GM19455 (cell line): ENCODE measurements at regions not wholly inside any gene's neighbourhood (a gene's known extent, or its start where the extent isn't known, plus 50 kb on each side); places are given as distances from the start of the nearest gene placed in this dataset.
A peak's percentile ranks its signal among the peaks of the same experiment; 100 is the strongest.

Experiments used
- ATAC-seq: cut with Tn5 transposase; IDR thresholded peaks from one replicate; pipeline ENCODE4 v1.9.1; 2021; ENCODE audit not compliant: unreplicated experiment

- no peak for ATAC-seq
These were observed 181.1 kb upstream of the ARID2 start for GRCh38 chr12:45548426-45548825.

GRCh38 chr12:45549337-45549902 is 180.1 kb upstream of the ARID2 start:
- no peak for ATAC-seq

GRCh38 chr12:45553204-45553603 is 176.3 kb upstream of the ARID2 start:
- ATAC-seq: no peak

- no peak for ATAC-seq
These were observed 172.5 kb upstream of the ARID2 start for GRCh38 chr12:45557016-45557415.

GRCh38 chr12:45558353-45558752 is 171.2 kb upstream of the ARID2 start:
- ATAC-seq: no peak

GRCh38 chr12:45559537-45559936 is 170.0 kb upstream of the ARID2 start:
- ATAC-seq: no peak

GRCh38 chr12:45560689-45561088 is 168.8 kb upstream of the ARID2 start:
- ATAC-seq: no peak

GRCh38 chr12:45561488-45561887 is 168.0 kb upstream of the ARID2 start:
- no peak for ATAC-seq

GRCh38 chr12:45565590-45565989 is 163.9 kb upstream of the ARID2 start:
- ATAC-seq: no peak

- no peak for ATAC-seq
These were observed 163.2 kb upstream of the ARID2 start for GRCh38 chr12:45566257-45566656.

- ATAC-seq: no peak
These were observed 160.7 kb upstream of the ARID2 start for GRCh38 chr12:45568808-45569207.

GRCh38 chr12:45570501-45570900 is 159.0 kb upstream of the ARID2 start:
- no peak for ATAC-seq

GRCh38 chr12:45572114-45572513 is 157.4 kb upstream of the ARID2 start:
- no peak for ATAC-seq

GRCh38 chr12:45575417-45575816 is 154.1 kb upstream of the ARID2 start:
- no peak for ATAC-seq

- ATAC-seq: peak; percentile 60
These were observed 153.6 kb upstream of the ARID2 start for GRCh38 chr12:45575823-45576475.

- no peak for ATAC-seq
These were observed 151.6 kb upstream of the ARID2 start for GRCh38 chr12:45577844-45578399.

GRCh38 chr12:45580356-45580969 is 149.0 kb upstream of the ARID2 start:
- no peak for ATAC-seq

GRCh38 chr12:45581112-45581511 is 148.4 kb upstream of the ARID2 start:
- no peak for ATAC-seq

- ATAC-seq: no peak
These were observed 147.0 kb upstream of the ARID2 start for GRCh38 chr12:45582536-45582935.

GRCh38 chr12:45582986-45583659 is 146.4 kb upstream of the ARID2 start:
- ATAC-seq: no peak

- no peak for ATAC-seq
These were observed 145.2 kb upstream of the ARID2 start for GRCh38 chr12:45584336-45584735.
